Esophagus muscularis mucosa (tissue), 3 donors: ENCODE measurements at regions not wholly inside any gene's neighbourhood (a gene's known extent, or its start where the extent isn't known, plus 50 kb on each side); places are given as distances from the start of the nearest gene placed in this dataset.

Experiments used
- EP300 ChIP-seq: sonication (generic); formaldehyde crosslinking; IDR thresholded peaks from one replicate; pipeline ENCODE4 v1.6.1; 2017; ENCODE audit warnings: antibody characterized with exemption
- POLR2A ChIP-seq: fragments of 450-650 bp; IDR thresholded peaks from one replicate; pipeline ENCODE4 v1.6.1; 2017; ENCODE audit warnings: antibody characterized with exemption, moderate library complexity, mild to moderate bottlenecking, low read depth
- POLR2AphosphoS5 ChIP-seq, 2 donors: sonication (generic); formaldehyde crosslinking; IDR thresholded peaks; one replicate each; pipeline ENCODE4 v1.6.1; 2017; ENCODE audit warnings: antibody characterized with exemption in 2 of 2

- no peak for TF ChIP-seq POLR2A
- no peak for TF ChIP-seq EP300
- no peak for TF ChIP-seq POLR2AphosphoS5 (IDR thresholded peaks at IDR 0.05)
These were observed 57.9 kb upstream of the CDH12 start for GRCh38 chr5:22911019-22911418.
